H9 (cell line): ENCODE measurements at regions not wholly inside any gene's neighbourhood (a gene's known extent, or its start where the extent isn't known, plus 50 kb on each side); places are given as distances from the start of the nearest gene placed in this dataset.

ENCODE experiments used
- DNase-seq: peaks from one replicate; pipeline ENCODE4 v3.0.0-alpha.2; 2017
- H2AFZ ChIP-seq: one replicate; pipeline ENCODE4 v1.6.1; 2013; ENCODE audit warnings: mild to moderate bottlenecking, low read length, control low read depth, moderate library complexity
- H2AK5ac ChIP-seq: 2 replicates; pipeline ENCODE4 v1.6.1; 2013; ENCODE audit warnings: low read length, control low read depth, mixed read lengths; ENCODE audit not compliant: insufficient read length
- H2BK120ac ChIP-seq: one replicate; pipeline ENCODE4 v1.6.1; 2013; ENCODE audit warnings: low read depth, mild to moderate bottlenecking, low read length, control low read depth, inconsistent platforms; ENCODE audit not compliant: poor library complexity, severe bottlenecking
- H2BK12ac ChIP-seq: 2 replicates; pipeline ENCODE4 v1.6.1; 2013; ENCODE audit warnings: low read length, control low read depth, mixed read lengths, low read depth; ENCODE audit not compliant: insufficient read length
- H2BK15ac ChIP-seq: 2 replicates; pipeline ENCODE4 v1.6.1; 2013; ENCODE audit warnings: low read depth, low read length, control low read depth
- H2BK20ac ChIP-seq: one replicate; pipeline ENCODE4 v1.6.1; 2013; ENCODE audit warnings: low read depth, mild to moderate bottlenecking, low read length, control low read depth, inconsistent platforms; ENCODE audit not compliant: poor library complexity, severe bottlenecking
- H2BK5ac ChIP-seq: 2 replicates; pipeline ENCODE4 v1.6.1; 2013; ENCODE audit warnings: low read length, control low read depth, mixed read lengths; ENCODE audit not compliant: insufficient read length
- H3K14ac ChIP-seq: 2 replicates; pipeline ENCODE4 v1.6.1; 2013; ENCODE audit warnings: low read length, control low read depth; ENCODE audit not compliant: insufficient read depth
- H3K18ac ChIP-seq: 2 replicates; pipeline ENCODE4 v1.6.1; 2013; ENCODE audit warnings: low read depth, mild to moderate bottlenecking, mixed read lengths, low read length, control low read depth; ENCODE audit not compliant: insufficient read length
- H3K23ac ChIP-seq: 2 replicates; pipeline ENCODE4 v1.6.1; 2013; ENCODE audit warnings: low read length, control low read depth, mixed read lengths, low read depth; ENCODE audit not compliant: insufficient read length
- H3K23me2 ChIP-seq: 2 replicates; pipeline ENCODE4 v1.6.1; 2013; ENCODE audit warnings: low read depth, mild to moderate bottlenecking, mixed read lengths, low read length, control low read depth; ENCODE audit not compliant: insufficient read length, poor library complexity, severe bottlenecking
- H3K27ac ChIP-seq: 2 replicates; pipeline ENCODE4 v1.5.1; 2013; ENCODE audit warnings: low read length, control low read depth, mixed read lengths, low read depth; ENCODE audit not compliant: insufficient read length
- H3K27me3 ChIP-seq: 2 replicates; pipeline ENCODE4 v1.6.1; 2013; ENCODE audit warnings: low read length, control low read depth, inconsistent platforms; ENCODE audit not compliant: insufficient read depth
- H3K4ac ChIP-seq: 2 replicates; pipeline ENCODE4 v1.6.1; 2013; ENCODE audit warnings: low read depth, mild to moderate bottlenecking, control low read depth, inconsistent platforms, low read length, moderate library complexity
- H3K4me1 ChIP-seq: 2 replicates; pipeline ENCODE4 v1.6.1; 2013; ENCODE audit warnings: low read length, control low read depth, inconsistent platforms; ENCODE audit not compliant: insufficient read depth
- H3K4me2 ChIP-seq: 2 replicates; pipeline ENCODE4 v1.6.1; 2013; ENCODE audit warnings: low read length, control low read depth, mixed read lengths; ENCODE audit not compliant: insufficient read length, insufficient read depth
- H3K56ac ChIP-seq: 2 replicates; pipeline ENCODE4 v1.6.1; 2013; ENCODE audit warnings: low read depth, mild to moderate bottlenecking, mixed read lengths, low read length, control low read depth; ENCODE audit not compliant: insufficient read length
- H3K79me1 ChIP-seq: 2 replicates; pipeline ENCODE4 v1.6.1; 2013; ENCODE audit warnings: low read depth, mild to moderate bottlenecking, moderate library complexity, low read length, control low read depth, inconsistent platforms; ENCODE audit not compliant: insufficient read depth, poor library complexity, severe bottlenecking
- H3K79me2 ChIP-seq: 2 replicates; pipeline ENCODE4 v1.6.1; 2013; ENCODE audit warnings: low read length, control low read depth, inconsistent platforms; ENCODE audit not compliant: insufficient read depth
- H3K9ac ChIP-seq: 2 replicates; pipeline ENCODE4 v1.6.1; 2013; ENCODE audit warnings: low read length, control low read depth, mixed read lengths; ENCODE audit not compliant: insufficient read length; ENCODE audit errors: extremely low read depth
- H3K9me3 ChIP-seq: one replicate; pipeline ENCODE4 v1.6.1; 2013; ENCODE audit warnings: low read depth, low read length, inconsistent platforms; ENCODE audit not compliant: control insufficient read depth
- H3T11ph ChIP-seq: one replicate; pipeline ENCODE4 v1.6.1; 2013; ENCODE audit warnings: mild to moderate bottlenecking, low read length, control low read depth, inconsistent platforms
- H4K20me1 ChIP-seq: one replicate; pipeline ENCODE4 v1.6.1; 2013; ENCODE audit not compliant: control insufficient read depth, insufficient read length, insufficient read depth
- H4K5ac ChIP-seq: 2 replicates; pipeline ENCODE4 v1.6.1; 2013; ENCODE audit warnings: low read depth, mild to moderate bottlenecking, mixed read lengths, low read length, control low read depth; ENCODE audit not compliant: insufficient read length
- H4K8ac ChIP-seq: replicated peaks from 2 replicates; pipeline ENCODE4 v1.6.1; 2013; ENCODE audit warnings: low read length, control low read depth, mixed read lengths, low read depth; ENCODE audit not compliant: insufficient read length
- H4K91ac ChIP-seq: 2 replicates; pipeline ENCODE4 v1.6.1; 2013; ENCODE audit warnings: low read depth, mild to moderate bottlenecking, moderate library complexity, mixed read lengths, low read length, control low read depth; ENCODE audit not compliant: insufficient read length
- H3K27ac Mint-ChIP-seq, 3 experiments: 2 replicates in 2 of 3; 3 replicates in 1 of 3; pipeline ENCODE4 v1.8.0; 2020 to 2021; ENCODE audit warnings: mixed read lengths in 3 of 3, mild to moderate bottlenecking in 1 of 3, moderate library complexity in 1 of 3
- H3K27me3 Mint-ChIP-seq: 2 replicates; pipeline ENCODE4 v1.8.0; 2021; ENCODE audit warnings: low read depth, mild to moderate bottlenecking, moderate library complexity, mixed read lengths
- H3K36me3 Mint-ChIP-seq, 3 experiments: 2 replicates in 2 of 3; 3 replicates in 1 of 3; pipeline ENCODE4 v1.8.0; 2020 to 2021; ENCODE audit warnings: low read depth in 3 of 3, mixed read lengths in 3 of 3; ENCODE audit not compliant: insufficient read depth in 1 of 3
- H3K4me1 Mint-ChIP-seq, 2 experiments: 2 replicates each; pipeline ENCODE4 v1.8.0; 2020; ENCODE audit warnings: mixed read lengths in 2 of 2
- H3K4me3 Mint-ChIP-seq, 2 experiments: 2 replicates in 1 of 2; 3 replicates in 1 of 2; pipeline ENCODE4 v1.8.0; 2020 to 2021; ENCODE audit warnings: mild to moderate bottlenecking in 2 of 2, mixed read lengths in 2 of 2, moderate library complexity in 1 of 2
- H3K9me3 Mint-ChIP-seq, 2 experiments: 2 replicates in 1 of 2; 3 replicates in 1 of 2; pipeline ENCODE4 v1.8.0; 2020; ENCODE audit warnings: mild to moderate bottlenecking in 2 of 2, mixed read lengths in 2 of 2, moderate library complexity in 1 of 2
- CTCF ChIP-seq: fragments of 200-600 bp; sonication (generic); conservative IDR thresholded peaks from 3 replicates; pipeline ENCODE4 v1.8.0; 2021; ENCODE audit warnings: antibody characterized with exemption, mild to moderate bottlenecking
- WGBS: extraction: QIAGEN DNeasy Blood & Tissue Kit; methylation state at CpG from one replicate; pipeline ENCODE4 v1.1.7; 2013; ENCODE audit warnings: missing lambda C conversion rate, low lambda C conversion rate, mixed read lengths; ENCODE audit not compliant: insufficient read length; ENCODE audit errors: extremely low coverage; 5-methylcytosine and 5-hydroxymethylcytosine counted together

- H3K4me3 Mint-ChIP-seq: no peak overlapping the region
- Histone ChIP-seq H3K4ac (no peak overlapping the region), H2BK20ac (no peak overlapping the region), H3K9me3 (no peaks in the 10 kb centered on the region), H3K4me1 (no peaks in the 10 kb centered on the region; the same call in 1 of the 2 replicates), H3K4me2 (no peak overlapping the region), H3K9ac (no peak overlapping the region), H3K27me3 (no peaks in the 10 kb centered on the region), H4K20me1 (no peaks in the 10 kb centered on the region), H2AFZ (no peak overlapping the region), H3K23me2 (no peaks in the 10 kb centered on the region), H3K18ac (no peak overlapping the region), H2AK5ac (no peak overlapping the region), H4K8ac (no peak overlapping the region), H2BK15ac (no peak overlapping the region), H3K27ac (no peak overlapping the region), H2BK120ac (no peak overlapping the region), H3K56ac (no peak overlapping the region), H4K5ac (no peak overlapping the region), H3K79me2 (no peaks in the 10 kb centered on the region), H4K91ac (no peak overlapping the region), H3K14ac (no peak overlapping the region), H3T11ph (no peak overlapping the region), H3K23ac (no peak overlapping the region), H3K79me1 (no peaks in the 10 kb centered on the region), H2BK5ac (no peak overlapping the region), H2BK12ac (no peak overlapping the region)
- DNase-seq: no peak
- no CpG with 5 or more reads among the region's 1 CpG for WGBS
- H3K9me3 Mint-ChIP-seq: peaks cover 15 to 17% of the 10 kb centered on the region in 2 experiments
- no peak overlapping the region for H3K27ac Mint-ChIP-seq
- H3K27me3 Mint-ChIP-seq: no peaks in the 10 kb centered on the region
- H3K36me3 Mint-ChIP-seq: peaks cover 4 to 14% (median 12%) of the 10 kb centered on the region in 3 experiments
- no peak; the same call in 2 of the 3 replicates for TF ChIP-seq CTCF
- peaks cover 10 to 11% of the 10 kb centered on the region in 2 experiments for H3K4me1 Mint-ChIP-seq
Observed at GRCh38 chr4:184575306-184575705, 73.9 kb downstream of the CASP3 start.
